NCI-H128 (cell line): ENCODE measurements at regions not wholly inside any gene's neighbourhood (a gene's known extent, or its start where the extent isn't known, plus 50 kb on each side); places are given as distances from the start of the nearest gene placed in this dataset.

ENCODE experiments used
- DNase-seq: peaks from one replicate; lab custom pipeline; 2025; ENCODE audit not compliant: unreplicated experiment; lab: John Stamatoyannopoulos, UW

DNA sequence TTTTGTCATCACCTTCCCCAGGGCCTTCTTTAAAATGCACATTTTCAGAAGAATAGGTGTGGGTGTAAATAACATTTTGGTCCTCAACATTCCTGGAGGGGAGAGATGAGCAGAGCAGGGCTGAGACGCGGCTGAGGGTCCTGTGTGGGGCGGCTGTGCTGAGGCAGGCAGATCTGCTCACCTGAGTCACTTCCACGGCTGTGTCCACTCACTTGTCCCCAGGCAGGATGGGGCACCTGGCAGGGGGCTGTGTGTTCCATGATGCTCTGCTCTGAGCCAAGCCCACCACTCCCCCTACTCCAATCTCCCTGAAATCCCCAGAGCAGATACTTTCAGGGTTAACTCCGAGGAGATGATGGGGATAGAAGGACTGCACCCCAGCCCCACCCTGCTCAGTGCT lies 93.8 kb downstream of the GLRX3 start:
- DNase-seq, result no peak

DNA sequence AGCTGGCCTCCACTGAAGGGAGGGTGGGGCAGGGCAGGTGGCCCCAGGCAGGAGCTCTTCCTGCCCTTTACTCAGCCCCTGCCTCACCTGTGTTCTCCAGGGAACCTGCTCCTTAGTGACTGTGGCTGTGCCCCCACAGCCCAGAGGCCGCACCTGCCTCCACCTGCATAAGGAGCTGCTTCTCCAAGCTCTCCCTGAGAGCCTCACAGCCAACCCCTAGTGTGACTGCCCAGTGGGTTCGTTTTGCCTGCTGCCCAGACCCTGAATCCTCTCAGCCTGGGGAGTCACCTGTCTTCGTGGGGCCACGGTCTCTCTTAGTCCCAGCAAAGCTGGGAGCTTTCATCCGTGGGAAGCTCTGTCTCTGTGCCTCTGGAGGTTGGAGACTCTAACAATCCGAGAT lies 94.4 kb downstream of the GLRX3 start:
- DNase-seq, result no peak

DNA sequence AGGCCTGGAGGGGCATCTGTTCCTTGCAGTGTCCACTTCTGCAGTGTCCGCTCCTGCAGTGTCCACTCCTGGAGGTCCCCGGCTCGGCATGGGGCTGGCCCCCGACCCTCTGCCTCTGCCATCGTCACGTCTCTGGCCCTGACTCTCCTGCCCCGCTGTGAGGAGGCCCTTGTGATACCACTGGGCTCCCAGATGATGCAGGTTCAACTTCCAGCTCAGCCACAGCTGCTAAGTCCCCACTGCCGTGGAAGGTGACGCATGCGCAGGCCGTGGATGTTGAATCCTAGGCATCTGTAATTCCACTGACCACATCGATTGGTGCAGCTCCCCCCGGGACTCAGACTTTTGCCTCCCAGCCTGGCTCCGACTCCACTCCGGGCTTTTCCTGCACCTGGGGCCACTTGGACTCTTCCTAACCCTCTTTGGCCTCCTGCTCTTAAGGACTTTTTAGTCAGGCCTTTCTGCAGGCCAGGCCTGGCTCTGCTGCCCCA lies 95.1 kb downstream of the GLRX3 start:
- DNase-seq, result no peak

DNA sequence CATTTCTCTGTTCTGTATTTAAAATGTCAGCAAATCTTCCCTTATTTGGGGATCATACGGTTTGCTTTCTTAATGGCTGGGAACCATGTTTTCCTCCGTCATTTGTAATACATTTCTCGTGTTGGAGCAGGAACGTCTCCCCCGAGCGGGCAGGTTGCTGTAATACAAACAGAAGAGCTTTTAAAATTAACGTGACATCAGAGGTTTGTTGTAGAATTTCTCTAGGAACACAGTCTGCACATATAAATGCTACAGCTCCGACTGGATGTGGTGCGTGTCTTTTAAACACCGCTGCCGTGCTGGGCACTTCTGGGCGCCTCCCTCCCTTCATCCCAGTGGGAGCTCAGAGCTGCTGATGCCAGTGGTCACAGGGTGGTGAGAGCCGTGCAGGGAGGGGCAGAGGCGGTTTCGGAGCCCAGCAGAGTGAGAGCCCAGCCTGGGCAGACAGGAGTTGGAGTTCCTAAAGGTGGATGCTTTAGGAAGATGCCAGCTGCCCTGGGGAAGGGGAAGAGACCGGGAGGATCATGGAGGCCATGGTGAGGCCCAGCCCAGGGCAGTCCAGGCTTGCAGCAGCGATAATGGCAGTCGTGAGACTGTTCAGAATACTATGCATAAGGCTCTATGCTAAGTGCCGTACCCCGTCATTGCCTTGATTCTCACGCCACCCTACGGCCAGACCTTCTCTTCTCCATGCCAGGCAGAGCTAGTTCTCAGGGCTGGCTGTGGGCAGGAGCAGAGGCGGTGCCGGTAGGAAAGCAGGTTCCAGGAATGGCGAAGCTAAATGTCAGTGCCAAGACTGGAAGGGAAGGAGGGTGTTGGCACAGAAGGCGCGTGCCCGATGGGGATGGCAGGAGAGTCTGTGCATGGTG lies 96.2 kb downstream of the GLRX3 start:
- DNase-seq, result no peak

DNA sequence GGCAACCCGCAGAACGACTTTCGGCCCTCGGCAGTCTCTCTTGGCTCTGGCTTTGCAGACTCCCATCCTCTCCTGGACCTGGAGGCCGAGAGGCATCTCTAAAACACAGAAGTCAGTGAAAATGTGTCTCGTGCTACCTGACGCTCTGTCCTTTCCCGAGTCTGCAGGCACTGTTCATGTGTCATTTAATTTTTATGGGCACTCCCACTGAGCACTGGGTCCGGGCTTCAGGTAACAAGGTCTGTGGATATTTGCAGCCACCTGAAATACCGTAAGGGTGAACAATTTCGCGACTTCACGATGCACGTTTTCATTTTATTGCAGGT lies 96.8 kb downstream of the GLRX3 start:
- DNase-seq, result no peak

DNA sequence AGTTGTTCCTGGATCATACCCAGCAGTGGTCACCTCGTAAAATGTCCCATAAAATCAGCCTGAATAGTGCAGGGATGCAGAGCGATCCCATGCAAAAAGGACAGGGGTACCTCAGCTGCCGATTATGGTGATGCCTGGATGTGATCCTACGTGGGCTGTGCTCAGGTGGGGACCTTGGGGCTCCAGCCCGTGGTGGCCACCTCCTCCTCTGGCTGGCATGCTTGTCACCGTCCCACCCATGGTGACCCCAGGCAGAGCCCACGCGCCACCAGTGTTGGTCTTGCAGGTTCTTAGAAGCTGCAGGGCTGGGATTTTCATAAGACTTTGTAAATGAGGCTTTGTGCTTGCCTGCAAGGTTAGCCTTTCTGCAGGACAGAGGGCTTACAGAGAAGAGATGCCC lies 97.2 kb downstream of the GLRX3 start:
- DNase-seq, result no peak

DNA sequence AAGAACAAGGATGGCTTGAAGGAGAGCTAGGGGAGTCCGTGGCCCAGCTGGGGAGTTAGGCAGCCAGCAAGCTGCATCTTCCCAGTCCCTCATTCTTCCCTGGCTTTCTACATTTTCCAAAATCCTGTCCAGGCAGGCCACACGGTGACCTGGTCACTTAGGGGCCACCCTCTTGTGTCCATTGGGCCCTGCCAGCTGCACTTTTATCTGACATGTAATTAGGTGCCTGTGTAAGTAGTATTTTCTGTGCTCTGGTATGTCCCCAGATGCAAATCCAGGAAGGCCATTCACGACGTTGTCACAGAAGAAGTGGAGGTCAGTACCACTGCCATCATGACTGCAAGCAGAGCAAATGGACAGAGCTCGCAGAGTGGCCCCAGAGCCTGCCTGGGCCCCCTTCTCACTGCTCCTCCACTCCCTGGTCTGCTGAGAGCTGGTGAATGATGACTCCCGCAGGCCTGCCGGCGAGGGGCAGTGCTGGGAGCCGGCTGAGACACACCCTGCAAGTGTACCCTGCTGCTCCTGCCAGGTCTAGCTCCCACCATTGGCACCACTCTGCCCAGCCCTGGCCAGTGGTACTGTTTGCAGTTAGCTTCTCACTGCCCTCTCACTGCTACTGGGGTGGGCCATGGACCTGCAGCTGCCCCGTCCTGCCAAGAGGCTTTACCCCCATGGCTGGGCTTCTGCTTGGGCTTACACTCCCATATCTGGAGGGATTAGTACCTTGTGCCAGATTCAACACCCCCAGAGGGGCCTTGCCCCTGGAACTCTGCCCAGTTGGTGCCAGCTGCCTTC lies 98.2 kb downstream of the GLRX3 start:
- DNase-seq, result no peak

DNA sequence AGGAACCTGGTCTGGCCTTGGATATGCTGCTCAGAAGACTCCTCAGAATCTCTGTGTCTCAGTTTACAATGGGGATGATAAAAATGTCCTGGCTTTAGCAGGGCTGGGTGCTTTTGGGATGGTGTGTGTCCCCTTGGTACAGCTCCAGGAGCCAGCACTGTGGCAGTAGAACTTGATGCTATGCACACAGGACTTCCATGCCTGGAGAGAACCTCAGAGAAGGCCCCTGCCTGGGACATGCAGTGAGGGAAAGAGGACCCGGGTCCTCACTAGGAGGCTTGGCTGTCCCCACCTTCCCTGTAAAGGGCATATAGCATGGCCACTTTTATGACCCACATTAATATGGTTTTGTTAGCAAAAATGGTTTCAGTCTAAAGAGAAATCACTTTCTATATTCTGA lies 100.5 kb downstream of the GLRX3 start:
- no peak for DNase-seq

DNA sequence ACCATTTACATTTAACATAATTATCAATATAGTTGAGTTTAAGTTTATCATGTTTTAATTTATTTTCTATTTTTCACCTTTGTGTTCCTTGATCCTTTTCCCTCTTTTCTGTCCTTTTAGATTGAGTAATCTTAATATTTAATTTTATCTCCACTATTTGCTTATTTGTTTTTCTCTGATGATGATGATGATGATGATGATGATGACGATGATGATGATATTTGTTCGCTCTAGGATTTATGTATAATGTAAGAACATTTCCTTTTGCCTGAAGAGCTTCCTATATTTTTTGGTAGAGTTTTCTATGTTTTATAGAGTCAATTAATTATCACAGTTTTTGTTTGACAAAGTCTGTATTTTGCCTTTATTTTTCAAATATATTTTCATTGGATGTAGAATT lies 104.2 kb downstream of the GLRX3 start:
- no peak for DNase-seq

DNA sequence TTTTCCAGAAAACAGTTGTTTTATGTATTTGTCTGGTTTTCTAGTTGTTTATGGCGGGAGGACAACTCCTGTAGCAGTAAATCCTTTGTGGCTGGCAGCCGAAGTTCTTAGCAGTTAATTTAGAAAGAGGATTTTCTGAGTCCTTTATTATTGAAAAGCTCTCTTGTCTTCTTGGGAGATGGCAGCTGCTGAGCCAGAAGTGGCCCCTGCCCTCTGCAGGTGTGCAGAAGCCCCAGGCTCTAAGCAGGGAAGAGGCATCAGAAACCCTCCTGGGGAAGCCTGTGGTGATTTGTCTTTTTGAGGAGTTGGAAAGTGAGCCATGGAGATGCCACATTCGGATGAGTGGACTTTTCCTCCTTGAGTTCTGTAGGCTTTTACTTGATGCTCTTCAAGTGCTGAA lies 106.3 kb downstream of the GLRX3 start:
- DNase-seq, result no peak

DNA sequence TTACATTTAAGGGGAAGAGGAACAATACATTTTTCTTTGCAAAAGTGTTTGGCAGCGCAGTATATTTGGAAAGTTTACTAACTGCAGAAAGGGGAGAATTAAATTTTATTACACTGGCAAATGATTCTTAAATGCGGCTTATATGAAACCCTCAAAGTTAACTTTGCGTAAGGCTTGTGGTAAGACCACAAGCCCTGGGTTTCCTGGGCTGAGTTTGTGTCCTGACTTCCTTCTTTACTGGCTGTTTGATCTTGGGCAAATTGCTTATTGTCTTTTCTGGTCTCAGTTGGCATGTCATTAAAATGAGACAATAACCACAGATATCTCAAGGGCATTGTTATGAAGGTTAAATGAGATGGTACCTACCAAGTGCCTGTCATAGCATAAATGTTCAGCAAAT lies 106.8 kb downstream of the GLRX3 start:
- DNase-seq, result no peak

DNA sequence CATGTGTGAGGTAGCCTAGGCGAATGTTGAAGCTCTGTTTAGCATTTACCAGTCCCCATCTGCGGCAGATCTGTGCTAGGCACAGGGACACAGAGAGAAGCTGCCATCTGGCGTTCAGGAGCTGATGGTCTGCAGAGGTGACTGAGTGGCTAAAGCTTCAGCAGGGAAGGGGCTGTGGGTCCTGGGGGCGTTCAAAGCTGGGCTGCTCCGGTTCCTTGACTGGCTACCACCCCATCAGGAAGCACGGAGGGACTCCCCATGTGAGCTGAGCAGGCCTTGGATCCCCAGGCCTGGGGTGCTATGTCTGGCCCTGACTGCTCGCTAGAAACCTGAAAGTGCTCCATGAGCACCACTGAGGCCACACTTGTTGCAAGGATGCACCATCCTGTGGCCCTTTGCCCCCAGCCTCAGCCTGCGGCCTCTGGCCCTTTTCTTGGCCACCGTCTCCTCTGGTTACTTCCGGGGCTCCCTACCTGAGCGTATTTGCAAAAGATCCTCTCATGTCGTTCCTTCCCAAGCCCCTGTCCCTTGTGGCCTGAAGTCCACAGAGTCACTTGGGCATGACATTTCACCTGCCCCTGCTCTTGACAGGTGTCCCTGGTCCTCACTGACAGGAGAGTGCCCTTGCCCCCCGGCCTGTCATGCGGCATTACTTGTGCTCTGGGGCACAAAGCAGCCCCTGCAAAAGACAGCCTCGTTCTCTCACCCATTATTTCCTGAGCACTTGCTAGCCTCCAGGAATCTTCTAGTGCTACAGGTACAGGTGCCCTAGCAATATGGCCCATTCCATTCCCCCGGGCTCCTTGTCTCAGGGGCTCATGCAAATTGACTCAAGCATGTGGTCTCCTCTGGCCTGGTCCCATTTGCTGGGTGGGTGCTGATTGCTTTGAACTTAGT lies 108.1 kb downstream of the GLRX3 start:
- no peak for DNase-seq

DNA sequence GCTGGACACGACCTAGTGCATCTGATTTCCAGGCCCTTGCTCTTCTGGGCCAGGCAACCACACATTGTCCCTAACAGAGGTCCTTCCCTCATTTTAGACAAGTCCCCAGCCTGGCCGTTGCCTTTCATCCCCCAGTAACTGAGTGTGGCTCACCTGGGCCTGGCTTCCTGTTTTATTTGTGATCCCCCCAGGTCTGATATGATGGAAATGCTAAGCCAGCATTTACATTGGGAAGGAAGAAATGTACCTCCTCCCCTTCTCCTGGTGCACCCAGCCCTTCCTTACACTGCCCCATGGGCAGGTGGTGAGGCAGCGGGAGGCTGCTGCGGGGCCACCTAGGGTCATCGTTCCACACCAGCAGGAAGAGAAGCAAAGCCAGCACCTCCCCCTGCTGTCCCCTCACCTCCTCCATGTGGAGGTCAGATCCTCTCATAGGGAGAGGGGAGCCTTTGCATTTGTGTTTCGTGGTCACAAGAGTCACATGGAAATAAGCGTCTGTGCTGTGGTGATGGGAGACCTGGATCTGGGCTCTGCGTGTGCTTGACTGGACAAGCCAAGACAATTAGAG lies 108.8 kb downstream of the GLRX3 start:
- DNase-seq, result no peak

DNA sequence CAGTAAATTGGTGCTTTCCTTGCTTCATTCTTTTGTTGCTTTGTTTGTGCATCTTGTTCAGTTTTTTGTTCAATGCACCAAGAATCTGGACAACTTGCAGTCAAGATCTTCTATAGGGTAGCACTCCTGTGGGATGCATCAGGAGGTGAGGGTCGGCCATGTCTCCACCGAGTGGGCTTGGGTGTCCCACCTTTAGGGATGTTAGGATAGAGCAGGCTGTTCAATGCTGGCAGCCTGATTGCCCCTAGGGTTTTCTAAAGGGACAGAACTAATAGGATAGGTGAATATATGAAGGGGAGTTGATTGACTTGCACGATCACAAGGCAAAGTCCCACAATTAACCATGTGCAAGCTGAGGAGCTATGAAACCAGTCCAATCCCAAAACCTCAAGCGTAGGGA lies 109.9 kb downstream of the GLRX3 start:
- DNase-seq, result no peak

DNA sequence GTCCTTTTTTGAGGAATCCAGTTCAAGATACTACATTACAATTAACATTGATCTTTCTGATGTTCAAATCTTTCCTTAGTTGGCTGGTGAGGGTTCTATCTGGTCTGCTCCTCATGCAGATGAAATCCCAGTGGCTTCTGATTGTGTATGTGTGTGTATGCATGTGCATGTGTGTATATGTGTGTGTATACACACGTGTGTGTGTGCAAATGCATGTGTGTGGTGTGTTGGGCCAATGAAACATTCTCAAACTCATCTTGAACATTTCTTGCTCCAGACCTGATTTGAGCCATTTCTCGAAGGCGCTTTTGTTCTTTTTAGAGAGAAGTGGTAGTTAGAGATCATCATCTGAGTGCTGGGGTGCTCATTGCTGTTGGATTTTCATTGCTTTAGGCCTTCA lies 113.9 kb downstream of the GLRX3 start:
- DNase-seq, result no peak

DNA sequence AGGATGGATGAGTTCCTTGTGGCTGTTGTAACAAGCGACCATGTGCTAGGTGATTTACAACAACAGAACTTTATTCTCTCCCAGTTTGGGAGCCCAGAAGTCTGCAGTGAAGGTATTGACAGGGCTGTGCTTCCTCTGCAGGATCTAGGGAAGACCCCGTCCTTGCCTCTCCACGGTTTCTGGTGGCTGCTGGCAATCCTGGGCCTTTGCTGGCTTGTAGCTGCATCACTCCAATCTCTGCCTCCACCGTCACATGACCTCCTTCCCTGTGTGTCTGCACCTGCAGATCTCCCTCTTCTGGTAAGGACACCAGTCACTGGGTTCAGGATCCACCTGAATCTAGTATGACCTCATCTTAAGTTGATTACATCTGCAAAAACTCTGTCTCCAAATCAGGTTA lies 115.6 kb downstream of the GLRX3 start:
- no peak for DNase-seq

DNA sequence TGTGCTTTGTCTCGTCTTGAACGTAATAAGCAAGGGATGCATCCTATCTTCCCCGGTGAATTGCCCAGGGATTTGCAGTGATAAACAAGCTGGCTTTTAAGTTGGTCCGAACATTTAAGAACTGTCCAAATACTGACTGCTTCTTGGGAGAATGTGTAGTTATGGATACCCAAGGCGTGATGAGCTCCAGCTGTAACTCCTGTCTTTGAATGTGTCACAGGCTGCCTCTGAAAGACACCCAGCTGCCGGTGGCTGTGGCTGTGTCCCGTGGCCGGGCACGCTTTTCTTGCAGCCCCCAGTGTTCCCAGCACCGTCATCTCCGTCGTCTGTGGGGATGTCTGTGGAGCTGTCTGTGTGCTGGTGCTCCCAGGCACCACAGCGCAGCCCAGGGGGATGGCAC lies 118.1 kb downstream of the GLRX3 start:
- DNase-seq, result no peak

DNA sequence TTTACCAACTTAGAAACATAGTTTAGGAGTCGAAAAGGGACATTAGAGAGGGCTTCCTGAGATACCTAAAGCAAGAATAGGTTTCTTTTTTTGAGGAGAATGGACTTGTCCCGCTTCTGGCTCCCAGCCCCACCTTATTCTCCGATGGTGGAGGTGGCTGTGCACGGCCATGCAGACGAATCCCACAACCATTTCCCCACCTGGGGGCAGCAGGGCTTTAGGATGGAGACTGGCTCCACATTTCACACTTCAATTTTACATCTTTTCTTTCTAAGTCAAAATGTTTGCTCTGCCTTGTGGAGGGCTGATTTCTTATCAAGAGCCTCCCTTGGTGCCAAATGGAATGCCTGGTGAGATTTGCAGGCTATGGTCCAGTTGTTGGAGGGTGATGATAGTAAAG lies 118.5 kb downstream of the GLRX3 start:
- DNase-seq, result no peak

DNA sequence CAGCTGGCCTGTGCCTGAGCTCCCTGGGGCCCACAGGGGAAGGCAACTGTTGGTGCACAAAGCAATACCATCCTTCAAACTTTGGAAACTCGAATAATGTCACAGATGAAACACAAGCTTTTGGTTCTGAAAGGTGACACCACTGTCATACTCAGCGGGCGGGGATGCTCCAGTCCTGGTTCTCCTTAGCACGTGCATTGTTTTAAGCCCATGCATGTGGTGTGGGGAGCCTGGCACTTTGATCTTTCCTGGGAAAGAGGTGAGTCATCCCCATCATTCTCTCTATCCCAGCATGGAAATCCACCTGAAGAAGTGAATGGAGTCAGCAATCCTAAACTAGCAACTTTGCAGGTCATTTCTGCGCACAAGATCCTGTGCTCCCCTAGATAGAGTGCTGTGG lies 119.6 kb downstream of the GLRX3 start:
- no peak for DNase-seq

DNA sequence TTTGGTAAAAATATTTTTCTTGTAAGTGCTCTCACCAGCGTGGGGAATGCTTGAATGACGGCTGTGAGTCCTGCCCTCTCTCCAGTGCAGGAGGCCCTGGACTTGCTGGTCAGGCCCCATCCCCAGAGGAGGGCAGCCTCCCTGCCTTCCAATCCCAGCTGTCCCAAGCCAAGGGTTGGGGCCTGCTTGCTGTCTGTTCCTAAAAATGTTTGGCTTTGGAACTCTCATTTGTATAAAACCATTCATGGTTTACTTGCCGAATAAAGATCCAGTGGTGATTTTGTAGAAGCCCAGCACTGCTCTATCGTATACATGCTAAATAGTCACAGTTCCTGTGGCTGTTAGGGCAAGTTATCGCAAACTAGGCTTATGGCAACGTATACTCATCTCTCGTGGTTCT lies 121.7 kb downstream of the GLRX3 start:
- DNase-seq, result no peak

DNA sequence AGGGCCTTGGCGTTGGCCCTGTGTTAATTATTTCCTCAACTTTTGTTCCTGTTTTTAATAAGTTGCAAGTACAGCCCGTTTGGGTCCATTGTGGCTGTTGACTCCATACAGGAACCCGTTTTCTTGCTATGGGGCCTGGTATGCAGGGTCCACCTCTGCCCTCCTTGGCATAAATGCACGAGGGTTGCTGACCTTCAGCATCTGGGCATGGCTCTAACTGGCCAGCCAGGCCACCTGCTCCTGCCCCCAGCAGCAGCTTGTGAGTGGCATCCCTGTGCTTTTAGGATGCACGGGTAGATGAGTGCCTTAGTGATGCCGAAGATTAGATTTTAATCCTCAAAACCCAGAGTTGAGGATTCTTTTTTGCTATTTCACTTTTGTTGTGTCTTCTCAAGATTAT lies 123.2 kb downstream of the GLRX3 start:
- no peak for DNase-seq
